ENCODE measurements at regions not wholly inside any gene's neighbourhood (a gene's known extent, or its start where the extent isn't known, plus 50 kb on each side); places are given as distances from the start of the nearest gene placed in this dataset.

DNA sequence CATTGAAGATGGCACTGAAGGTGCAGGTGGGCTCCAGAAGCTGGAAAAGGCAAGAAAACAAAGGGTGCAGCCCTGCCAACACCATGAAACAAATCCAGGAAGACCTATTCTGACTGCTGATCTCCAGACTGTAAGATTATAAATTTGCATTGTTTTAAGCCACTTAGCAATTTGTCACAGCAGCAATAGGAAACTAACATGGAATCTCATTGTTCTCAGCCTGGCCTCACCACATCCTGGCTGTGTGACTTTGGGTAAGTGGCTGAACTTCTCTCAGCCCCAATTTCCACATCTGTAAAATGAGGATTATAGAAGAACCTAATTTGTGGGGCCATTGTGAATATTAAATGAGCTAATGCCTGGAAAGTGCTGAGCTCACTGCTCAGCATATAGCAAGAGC is 160.4 kb upstream of the MAFB start:
- TF ChIP-seq HDGF (IDR thresholded peaks at IDR 0.05) (no peak), RHOXF2B (CRISPR knock-in tag; conservative IDR thresholded peaks at IDR 0.05) (no peak)

Data from K562 (cell line).